ENCODE measurements at regions not wholly inside any gene's neighbourhood (a gene's known extent, or its start where the extent isn't known, plus 50 kb on each side); places are given as distances from the start of the nearest gene placed in this dataset.

GRCh38 chr14:95425369-95426115 is 90.9 kb downstream of the SYNE3 start:
- DNase-seq (no peak), ATAC-seq (no peak)
- no peaks in the 10 kb centered on the region for H3K9me3 ChIP-seq
- no peak overlapping the region for H3K4me3 ChIP-seq
- no peaks in the 10 kb centered on the region for H3K36me3 ChIP-seq
- in situ Hi-C loops (cut with MboI; ENCODE audit: low sequenced_read_pairs in 4 of 4), result loop anchor here in 2 of 4 donors (25.0 kb wide), 2 partner anchors 262 to 738 kb away; partner anchors contain the start of gene TCL1B (in 1 of the 2)
- intact Hi-C loops (cut with DNase I; ENCODE audit: low total_unique reads), result loop anchor here (5.0 to 10.0 kb wide), 2 partner anchors 311 to 847 kb away; no protein-coding TSS in a partner anchor
- TF ChIP-seq POLR2A (IDR thresholded peaks at IDR 0.05) (no peak), CTCF (IDR thresholded peaks at IDR 0.05 in 4 of 5, conservative IDR thresholded peaks at IDR 0.05 in 1 of 5) (no peak)
- no peak overlapping the region for H3K27ac ChIP-seq
- no peaks in the 10 kb centered on the region for H3K4me1 ChIP-seq
- H3K27me3 ChIP-seq, result no peaks in the 10 kb centered on the region

DNA sequence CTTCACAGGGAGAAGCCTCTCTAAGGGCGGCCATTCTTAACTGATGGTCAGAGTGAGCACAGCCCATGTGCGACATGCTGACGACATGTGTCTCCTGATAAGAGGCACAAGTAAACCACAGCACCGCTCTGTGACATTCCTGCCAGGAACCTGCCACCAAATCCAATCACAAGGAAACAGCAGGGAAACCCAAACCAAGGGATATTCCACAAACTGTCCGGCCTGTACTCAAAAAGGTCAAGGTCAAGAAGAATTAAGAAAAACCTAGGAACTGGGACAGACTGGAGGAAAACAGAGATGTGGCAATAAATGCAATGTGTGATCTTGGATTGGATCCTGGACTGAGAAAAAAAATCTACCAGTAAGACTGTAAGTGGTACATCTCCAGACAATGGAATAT is 91.9 kb downstream of the SYNE3 start:
- TF ChIP-seq CTCF (IDR thresholded peaks at IDR 0.05 in 4 of 5, conservative IDR thresholded peaks at IDR 0.05 in 1 of 5), result no peak
- TF ChIP-seq POLR2A (IDR thresholded peaks at IDR 0.05), result no peak
- Histone ChIP-seq H3K9me3 (no peaks in the 10 kb centered on the region), H3K4me1 (no peaks in the 10 kb centered on the region), H3K36me3 (no peaks in the 10 kb centered on the region), H3K4me3 (no peak overlapping the region), H3K27me3 (no peaks in the 10 kb centered on the region), H3K27ac (no peak overlapping the region)
- no peak for DNase-seq
- intact Hi-C loops (cut with DNase I; ENCODE audit: low total_unique reads), result loop anchor here (10.0 kb wide), 1 partner anchor 310 kb away; no protein-coding TSS in a partner anchor
- in situ Hi-C loops (cut with MboI; ENCODE audit: low sequenced_read_pairs in 4 of 4), result no loop called here
- peak; percentile 68 to 85 for ATAC-seq

- no peak for ATAC-seq
- TF ChIP-seq POLR2A (IDR thresholded peaks at IDR 0.05), result no peak
- TF ChIP-seq CTCF (IDR thresholded peaks at IDR 0.05 in 4 of 5, conservative IDR thresholded peaks at IDR 0.05 in 1 of 5), result no peak
- Histone ChIP-seq H3K9me3 (no peaks in the 10 kb centered on the region), H3K36me3 (no peaks in the 10 kb centered on the region), H3K4me3 (no peak overlapping the region), H3K27me3 (no peaks in the 10 kb centered on the region), H3K27ac (no peak overlapping the region), H3K4me1 (no peaks in the 10 kb centered on the region)
- intact Hi-C loops (cut with DNase I; ENCODE audit: low total_unique reads), result loop anchor here (10.0 kb wide), 1 partner anchor 307 kb away; no protein-coding TSS in a partner anchor
- in situ Hi-C loops (cut with MboI; ENCODE audit: low sequenced_read_pairs in 4 of 4), result no loop called here
- DNase-seq, result no peak
Measured at GRCh38 chr14:95421741-95422140, 94.7 kb downstream of the SYNE3 start.

DNA sequence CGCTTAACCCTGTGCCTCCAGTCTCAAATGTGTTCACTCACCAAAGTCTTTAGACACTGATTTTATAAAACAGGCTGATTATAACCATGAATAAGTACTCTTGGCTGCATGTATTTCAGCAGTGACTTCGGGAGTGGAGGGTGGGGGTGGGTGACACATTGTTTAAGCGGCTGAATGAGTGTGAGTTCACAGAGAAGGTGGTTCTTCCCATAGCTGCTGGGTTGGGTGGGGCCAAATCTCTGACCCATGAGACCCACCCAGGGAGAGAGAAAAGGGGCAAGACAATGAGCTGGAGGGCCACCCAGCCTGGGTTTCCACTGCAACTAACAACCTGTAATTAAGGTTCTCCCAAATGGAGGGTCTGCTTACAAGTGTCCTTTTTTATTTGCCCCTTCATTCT is 96.4 kb downstream of the SYNE3 start:
- Histone ChIP-seq H3K27me3 (no peaks in the 10 kb centered on the region), H3K4me1 (no peaks in the 10 kb centered on the region), H3K9me3 (no peaks in the 10 kb centered on the region), H3K36me3 (no peaks in the 10 kb centered on the region), H3K4me3 (no peak overlapping the region), H3K27ac (no peak overlapping the region)
- intact Hi-C loops (cut with DNase I; ENCODE audit: low total_unique reads) (loop anchor here (10.0 kb wide), 1 partner anchor 305 kb away; no protein-coding TSS in a partner anchor), in situ Hi-C loops (cut with MboI; ENCODE audit: low sequenced_read_pairs in 4 of 4) (no loop called here)
- DNase-seq (no peak), ATAC-seq (no peak)
- TF ChIP-seq POLR2A (IDR thresholded peaks at IDR 0.05) (no peak), CTCF (IDR thresholded peaks at IDR 0.05 in 4 of 5, conservative IDR thresholded peaks at IDR 0.05 in 1 of 5) (no peak)
